ENCODE measurements at regions not wholly inside any gene's neighbourhood (a gene's known extent, or its start where the extent isn't known, plus 50 kb on each side); places are given as distances from the start of the nearest gene placed in this dataset.
A peak's percentile ranks its signal among the peaks of the same experiment; 100 is the strongest.

- H3K9me3 ChIP-seq, result no peaks in the 10 kb centered on the region
- TF ChIP-seq POLR2A (IDR thresholded peaks at IDR 0.05), result no peak
- TF ChIP-seq, protein P1, sequence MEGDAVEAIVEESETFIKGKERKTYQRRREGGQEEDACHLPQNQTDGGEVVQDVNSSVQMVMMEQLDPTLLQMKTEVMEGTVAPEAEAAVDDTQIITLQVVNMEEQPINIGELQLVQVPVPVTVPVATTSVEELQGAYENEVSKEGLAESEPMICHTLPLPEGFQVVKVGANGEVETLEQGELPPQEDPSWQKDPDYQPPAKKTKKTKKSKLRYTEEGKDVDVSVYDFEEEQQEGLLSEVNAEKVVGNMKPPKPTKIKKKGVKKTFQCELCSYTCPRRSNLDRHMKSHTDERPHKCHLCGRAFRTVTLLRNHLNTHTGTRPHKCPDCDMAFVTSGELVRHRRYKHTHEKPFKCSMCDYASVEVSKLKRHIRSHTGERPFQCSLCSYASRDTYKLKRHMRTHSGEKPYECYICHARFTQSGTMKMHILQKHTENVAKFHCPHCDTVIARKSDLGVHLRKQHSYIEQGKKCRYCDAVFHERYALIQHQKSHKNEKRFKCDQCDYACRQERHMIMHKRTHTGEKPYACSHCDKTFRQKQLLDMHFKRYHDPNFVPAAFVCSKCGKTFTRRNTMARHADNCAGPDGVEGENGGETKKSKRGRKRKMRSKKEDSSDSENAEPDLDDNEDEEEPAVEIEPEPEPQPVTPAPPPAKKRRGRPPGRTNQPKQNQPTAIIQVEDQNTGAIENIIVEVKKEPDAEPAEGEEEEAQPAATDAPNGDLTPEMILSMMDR (IDR thresholded peaks at IDR 0.05), result peak; percentile 44 to 69 (median 58)
- no peaks in the 10 kb centered on the region for H3K36me3 ChIP-seq
- DNase-seq (peak in 4 of 5 donors; percentile 44 to 86 (median 53)), ATAC-seq (peak in 3 of 4 donors; percentile 33 to 63 (median 63))
- intact Hi-C loops (cut with DNase I), result loop anchor here in 2 of 10 donors (5.0 to 10.0 kb wide), 3 partner anchors 141 to 302 kb away; partner anchors contain the start of gene CIBAR2 (in 1 of the 2)
- peak overlapping the region in 1 of 12 donors; percentile 41 for H3K4me3 ChIP-seq
- H3K4me1 ChIP-seq, result peaks cover 0 to 19% (median 3%) of the 10 kb centered on the region in 12 donors
- peak overlapping the region in 1 of 12 donors; percentile 2 for H3K27ac ChIP-seq
- WGBS, 4 donors, result 70 to 78% (median 77%) methylated on average over 22 to 24 of the region's 24 CpGs
- H3K27me3 ChIP-seq, result no peaks in the 10 kb centered on the region
Measured at GRCh38 chr16:85416228-85417109, 196.7 kb upstream of the GSE1 start.

- Histone ChIP-seq H3K4me3 (no peak overlapping the region), H3K36me3 (no peaks in the 10 kb centered on the region), H3K27me3 (no peaks in the 10 kb centered on the region), H3K9me3 (no peaks in the 10 kb centered on the region), H3K4me1 (peaks cover 0 to 19% (median 3%) of the 10 kb centered on the region in 12 donors), H3K27ac (no peak overlapping the region)
- DNase-seq (peak in 3 of 5 donors; percentile 13 to 44 (median 18)), ATAC-seq (no peak)
- intact Hi-C loops (cut with DNase I), result loop anchor here in 2 of 10 donors (5.0 to 10.0 kb wide), 3 partner anchors 140 to 303 kb away; partner anchors contain the start of gene CIBAR2 (in 1 of the 2)
- 90 to 96% (median 93%) methylated on average over 8 to 14 of the region's 14 CpGs for WGBS, 4 donors
- TF ChIP-seq POLR2A (IDR thresholded peaks at IDR 0.05), result no peak
- TF ChIP-seq, protein P1 (IDR thresholded peaks at IDR 0.05), result no peak
Measured at GRCh38 chr16:85417156-85417860, 195.8 kb upstream of the GSE1 start.

DNA sequence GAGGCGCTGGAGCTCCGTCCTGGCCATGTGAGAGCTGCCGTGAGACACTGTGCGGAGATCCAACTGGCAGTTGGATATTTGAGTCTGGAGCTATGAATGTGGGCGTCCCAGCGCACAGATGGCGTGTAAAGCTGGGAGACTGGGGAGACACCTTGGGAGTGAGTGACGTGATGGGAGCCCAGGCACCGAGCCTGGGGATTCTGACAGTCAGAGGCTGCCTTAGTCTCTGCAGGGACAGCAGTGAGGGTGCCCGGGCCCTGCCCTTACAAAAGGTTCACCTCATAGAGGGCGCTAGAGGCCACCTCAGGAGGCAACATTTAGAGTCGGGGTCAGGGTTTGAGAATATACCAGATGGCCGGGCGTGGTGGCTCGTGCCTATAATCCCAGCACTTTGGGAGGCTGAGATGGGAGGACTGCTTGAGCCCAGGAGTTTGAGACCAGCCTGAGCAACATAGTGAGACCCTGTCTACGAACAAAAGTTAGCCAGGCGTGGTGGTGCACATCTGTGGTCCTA, 194.1 kb upstream of the GSE1 start:
- Histone ChIP-seq H3K9me3 (no peaks in the 10 kb centered on the region), H3K27me3 (no peaks in the 10 kb centered on the region), H3K4me3 (no peak overlapping the region), H3K4me1 (peaks cover 0 to 19% (median 3%) of the 10 kb centered on the region in 12 donors), H3K27ac (no peak overlapping the region), H3K36me3 (no peaks in the 10 kb centered on the region)
- 89 to 93% (median 91%) methylated on average over 17 of the region's 17 CpGs for WGBS, 4 donors
- ATAC-seq, result no peak
- TF ChIP-seq, protein P1 (IDR thresholded peaks at IDR 0.05), result no peak
- no peak for TF ChIP-seq POLR2A (IDR thresholded peaks at IDR 0.05)
- intact Hi-C loops (cut with DNase I), result loop anchor here in 3 of 10 donors (2.0 to 10.0 kb wide), 4 partner anchors 138 to 304 kb away; partner anchors contain the start of gene CIBAR2 (in 1 of the 3)
- peak in 3 of 5 donors; percentile 13 to 34 (median 21) for DNase-seq

Data from heart left ventricle (tissue), 16 donors.